H9 (cell line): ENCODE measurements at regions not wholly inside any gene's neighbourhood (a gene's known extent, or its start where the extent isn't known, plus 50 kb on each side); places are given as distances from the start of the nearest gene placed in this dataset.

Experiments used
- DNase-seq: peaks from one replicate; pipeline ENCODE4 v3.0.0-alpha.2; 2017
- H2AFZ ChIP-seq: one replicate; pipeline ENCODE4 v1.6.1; 2013; ENCODE audit warnings: mild to moderate bottlenecking, low read length, control low read depth, moderate library complexity
- H2AK5ac ChIP-seq: 2 replicates; pipeline ENCODE4 v1.6.1; 2013; ENCODE audit warnings: low read length, control low read depth, mixed read lengths; ENCODE audit not compliant: insufficient read length
- H2BK120ac ChIP-seq: one replicate; pipeline ENCODE4 v1.6.1; 2013; ENCODE audit warnings: low read depth, mild to moderate bottlenecking, low read length, control low read depth, inconsistent platforms; ENCODE audit not compliant: poor library complexity, severe bottlenecking
- H2BK12ac ChIP-seq: 2 replicates; pipeline ENCODE4 v1.6.1; 2013; ENCODE audit warnings: low read length, control low read depth, mixed read lengths, low read depth; ENCODE audit not compliant: insufficient read length
- H2BK15ac ChIP-seq: 2 replicates; pipeline ENCODE4 v1.6.1; 2013; ENCODE audit warnings: low read depth, low read length, control low read depth
- H2BK20ac ChIP-seq: one replicate; pipeline ENCODE4 v1.6.1; 2013; ENCODE audit warnings: low read depth, mild to moderate bottlenecking, low read length, control low read depth, inconsistent platforms; ENCODE audit not compliant: poor library complexity, severe bottlenecking
- H2BK5ac ChIP-seq: 2 replicates; pipeline ENCODE4 v1.6.1; 2013; ENCODE audit warnings: low read length, control low read depth, mixed read lengths; ENCODE audit not compliant: insufficient read length
- H3K14ac ChIP-seq: 2 replicates; pipeline ENCODE4 v1.6.1; 2013; ENCODE audit warnings: low read length, control low read depth; ENCODE audit not compliant: insufficient read depth
- H3K18ac ChIP-seq: 2 replicates; pipeline ENCODE4 v1.6.1; 2013; ENCODE audit warnings: low read depth, mild to moderate bottlenecking, mixed read lengths, low read length, control low read depth; ENCODE audit not compliant: insufficient read length
- H3K23ac ChIP-seq: 2 replicates; pipeline ENCODE4 v1.6.1; 2013; ENCODE audit warnings: low read length, control low read depth, mixed read lengths, low read depth; ENCODE audit not compliant: insufficient read length
- H3K23me2 ChIP-seq: 2 replicates; pipeline ENCODE4 v1.6.1; 2013; ENCODE audit warnings: low read depth, mild to moderate bottlenecking, mixed read lengths, low read length, control low read depth; ENCODE audit not compliant: insufficient read length, poor library complexity, severe bottlenecking
- H3K27ac ChIP-seq: 2 replicates; pipeline ENCODE4 v1.5.1; 2013; ENCODE audit warnings: low read length, control low read depth, mixed read lengths, low read depth; ENCODE audit not compliant: insufficient read length
- H3K27me3 ChIP-seq: 2 replicates; pipeline ENCODE4 v1.6.1; 2013; ENCODE audit warnings: low read length, control low read depth, inconsistent platforms; ENCODE audit not compliant: insufficient read depth
- H3K4ac ChIP-seq: 2 replicates; pipeline ENCODE4 v1.6.1; 2013; ENCODE audit warnings: low read depth, mild to moderate bottlenecking, control low read depth, inconsistent platforms, low read length, moderate library complexity
- H3K4me1 ChIP-seq: 2 replicates; pipeline ENCODE4 v1.6.1; 2013; ENCODE audit warnings: low read length, control low read depth, inconsistent platforms; ENCODE audit not compliant: insufficient read depth
- H3K4me2 ChIP-seq: 2 replicates; pipeline ENCODE4 v1.6.1; 2013; ENCODE audit warnings: low read length, control low read depth, mixed read lengths; ENCODE audit not compliant: insufficient read length, insufficient read depth
- H3K56ac ChIP-seq: 2 replicates; pipeline ENCODE4 v1.6.1; 2013; ENCODE audit warnings: low read depth, mild to moderate bottlenecking, mixed read lengths, low read length, control low read depth; ENCODE audit not compliant: insufficient read length
- H3K79me1 ChIP-seq: 2 replicates; pipeline ENCODE4 v1.6.1; 2013; ENCODE audit warnings: low read depth, mild to moderate bottlenecking, moderate library complexity, low read length, control low read depth, inconsistent platforms; ENCODE audit not compliant: insufficient read depth, poor library complexity, severe bottlenecking
- H3K79me2 ChIP-seq: 2 replicates; pipeline ENCODE4 v1.6.1; 2013; ENCODE audit warnings: low read length, control low read depth, inconsistent platforms; ENCODE audit not compliant: insufficient read depth
- H3K9ac ChIP-seq: 2 replicates; pipeline ENCODE4 v1.6.1; 2013; ENCODE audit warnings: low read length, control low read depth, mixed read lengths; ENCODE audit not compliant: insufficient read length; ENCODE audit errors: extremely low read depth
- H3K9me3 ChIP-seq: one replicate; pipeline ENCODE4 v1.6.1; 2013; ENCODE audit warnings: low read depth, low read length, inconsistent platforms; ENCODE audit not compliant: control insufficient read depth
- H3T11ph ChIP-seq: one replicate; pipeline ENCODE4 v1.6.1; 2013; ENCODE audit warnings: mild to moderate bottlenecking, low read length, control low read depth, inconsistent platforms
- H4K20me1 ChIP-seq: one replicate; pipeline ENCODE4 v1.6.1; 2013; ENCODE audit not compliant: control insufficient read depth, insufficient read length, insufficient read depth
- H4K5ac ChIP-seq: 2 replicates; pipeline ENCODE4 v1.6.1; 2013; ENCODE audit warnings: low read depth, mild to moderate bottlenecking, mixed read lengths, low read length, control low read depth; ENCODE audit not compliant: insufficient read length
- H4K8ac ChIP-seq: replicated peaks from 2 replicates; pipeline ENCODE4 v1.6.1; 2013; ENCODE audit warnings: low read length, control low read depth, mixed read lengths, low read depth; ENCODE audit not compliant: insufficient read length
- H4K91ac ChIP-seq: 2 replicates; pipeline ENCODE4 v1.6.1; 2013; ENCODE audit warnings: low read depth, mild to moderate bottlenecking, moderate library complexity, mixed read lengths, low read length, control low read depth; ENCODE audit not compliant: insufficient read length
- H3K27ac Mint-ChIP-seq, 3 experiments: 2 replicates in 2 of 3; 3 replicates in 1 of 3; pipeline ENCODE4 v1.8.0; 2020 to 2021; ENCODE audit warnings: mixed read lengths in 3 of 3, mild to moderate bottlenecking in 1 of 3, moderate library complexity in 1 of 3
- H3K27me3 Mint-ChIP-seq: 2 replicates; pipeline ENCODE4 v1.8.0; 2021; ENCODE audit warnings: low read depth, mild to moderate bottlenecking, moderate library complexity, mixed read lengths
- H3K36me3 Mint-ChIP-seq, 3 experiments: 2 replicates in 2 of 3; 3 replicates in 1 of 3; pipeline ENCODE4 v1.8.0; 2020 to 2021; ENCODE audit warnings: low read depth in 3 of 3, mixed read lengths in 3 of 3; ENCODE audit not compliant: insufficient read depth in 1 of 3
- H3K4me1 Mint-ChIP-seq, 2 experiments: 2 replicates each; pipeline ENCODE4 v1.8.0; 2020; ENCODE audit warnings: mixed read lengths in 2 of 2
- H3K4me3 Mint-ChIP-seq, 2 experiments: 2 replicates in 1 of 2; 3 replicates in 1 of 2; pipeline ENCODE4 v1.8.0; 2020 to 2021; ENCODE audit warnings: mild to moderate bottlenecking in 2 of 2, mixed read lengths in 2 of 2, moderate library complexity in 1 of 2
- H3K9me3 Mint-ChIP-seq, 2 experiments: 2 replicates in 1 of 2; 3 replicates in 1 of 2; pipeline ENCODE4 v1.8.0; 2020; ENCODE audit warnings: mild to moderate bottlenecking in 2 of 2, mixed read lengths in 2 of 2, moderate library complexity in 1 of 2
- CTCF ChIP-seq: fragments of 200-600 bp; sonication (generic); conservative IDR thresholded peaks from 3 replicates; pipeline ENCODE4 v1.8.0; 2021; ENCODE audit warnings: antibody characterized with exemption, mild to moderate bottlenecking
- WGBS: extraction: QIAGEN DNeasy Blood & Tissue Kit; methylation state at CpG from one replicate; pipeline ENCODE4 v1.1.7; 2013; ENCODE audit warnings: missing lambda C conversion rate, low lambda C conversion rate, mixed read lengths; ENCODE audit not compliant: insufficient read length; ENCODE audit errors: extremely low coverage; 5-methylcytosine and 5-hydroxymethylcytosine counted together

- Histone ChIP-seq H4K91ac (no peak overlapping the region), H2AK5ac (no peak overlapping the region), H3K79me2 (no peaks in the 10 kb centered on the region), H3K27ac (no peak overlapping the region), H2BK5ac (no peak overlapping the region), H2BK120ac (no peak overlapping the region), H2BK15ac (no peak overlapping the region), H4K8ac (no peak overlapping the region), H3K56ac (no peak overlapping the region), H3K27me3 (no peaks in the 10 kb centered on the region), H3K4me1 (no peaks in the 10 kb centered on the region), H3K23me2 (no peaks in the 10 kb centered on the region), H3T11ph (no peak overlapping the region), H4K20me1 (no peaks in the 10 kb centered on the region), H4K5ac (no peak overlapping the region), H3K9me3 (no peaks in the 10 kb centered on the region), H3K4me2 (no peak overlapping the region), H3K79me1 (no peaks in the 10 kb centered on the region), H2AFZ (no peak overlapping the region), H3K18ac (no peak overlapping the region), H3K4ac (no peak overlapping the region), H3K14ac (no peak overlapping the region), H3K23ac (no peak overlapping the region), H2BK12ac (no peak overlapping the region), H2BK20ac (no peak overlapping the region), H3K9ac (no peak overlapping the region)
- Mint-ChIP-seq H3K9me3 (no peaks in the 10 kb centered on the region), H3K36me3 (no peaks in the 10 kb centered on the region), H3K27me3 (no peaks in the 10 kb centered on the region), H3K27ac (peak overlapping the region in 1 of 3 experiments; percentile 40; a peak in 1 of 7 replicates), H3K4me3 (no peak overlapping the region), H3K4me1 (peaks cover 8 to 9% of the 10 kb centered on the region in 2 experiments)
- DNase-seq = no peak
- WGBS = no CpG with 5 or more reads among the region's 1 CpG
- TF ChIP-seq CTCF = peak; percentile 74
Measured at GRCh38 chr2:194867328-194867727, 789.7 kb upstream of the SLC39A10 start.
